Mesenchymal stem cell (in vitro differentiated cells and primary cell): ENCODE measurements at regions not wholly inside any gene's neighbourhood (a gene's known extent, or its start where the extent isn't known, plus 50 kb on each side); places are given as distances from the start of the nearest gene placed in this dataset.

Source experiments
- DNase-seq: peaks from one replicate; pipeline ENCODE4 v3.0.0-alpha.2; 2013
- H2AFZ ChIP-seq: one replicate; pipeline ENCODE4 v1.6.1; 2013; ENCODE audit warnings: low read depth, mild to moderate bottlenecking, control low read depth, inconsistent platforms, low read length, moderate library complexity
- H2AK5ac ChIP-seq: 2 replicates; pipeline ENCODE4 v1.6.1; 2013; ENCODE audit warnings: low read length, moderate library complexity, mild to moderate bottlenecking, inconsistent platforms; ENCODE audit not compliant: severe bottlenecking
- H2BK120ac ChIP-seq: one replicate; pipeline ENCODE4 v1.6.1; 2013; ENCODE audit warnings: low read depth, mild to moderate bottlenecking, inconsistent platforms, low read length, moderate library complexity
- H2BK12ac ChIP-seq, 2 experiments: one replicate each; pipeline ENCODE4 v1.6.1; 2013; ENCODE audit warnings: inconsistent platforms in 2 of 2, low read length in 2 of 2, mild to moderate bottlenecking in 2 of 2, moderate library complexity in 2 of 2, control low read depth in 1 of 2
- H2BK15ac ChIP-seq: one replicate; pipeline ENCODE4 v1.6.1; 2013; ENCODE audit warnings: mild to moderate bottlenecking, low read depth, inconsistent platforms; ENCODE audit not compliant: poor library complexity, severe bottlenecking
- H2BK5ac ChIP-seq: 2 replicates; pipeline ENCODE4 v1.6.1; 2013; ENCODE audit warnings: low read depth, mild to moderate bottlenecking, low read length, control low read depth, inconsistent platforms; ENCODE audit not compliant: poor library complexity, severe bottlenecking
- H3K14ac ChIP-seq, 2 experiments: one replicate each; pipeline ENCODE4 v1.6.1; 2013; ENCODE audit warnings: inconsistent platforms in 2 of 2, low read length in 2 of 2, control low read depth in 1 of 2, mild to moderate bottlenecking in 1 of 2, moderate library complexity in 1 of 2
- H3K18ac ChIP-seq, 2 experiments: one replicate each; pipeline ENCODE4 v1.6.1; 2013; ENCODE audit warnings: inconsistent platforms in 2 of 2, low read length in 2 of 2, control low read depth in 1 of 2, low read depth in 1 of 2, mild to moderate bottlenecking in 1 of 2
- H3K23ac ChIP-seq, 2 experiments: one replicate each; pipeline ENCODE4 v1.6.1; 2013; ENCODE audit warnings: inconsistent platforms in 2 of 2, low read length in 2 of 2, mild to moderate bottlenecking in 2 of 2, moderate library complexity in 2 of 2, control low read depth in 1 of 2
- H3K27ac ChIP-seq: 2 replicates; pipeline ENCODE4 v1.5.1; 2013; ENCODE audit warnings: mild to moderate bottlenecking, moderate library complexity, low read length, control low read depth, inconsistent platforms; ENCODE audit not compliant: poor library complexity, severe bottlenecking
- H3K27me3 ChIP-seq, 2 experiments: 2 replicates each; pipeline versions ENCODE4 v1.6.1 to v1.7.0; 2013; ENCODE audit warnings: low read length in 2 of 2, mild to moderate bottlenecking in 2 of 2, moderate library complexity in 2 of 2, control low read depth in 1 of 2, inconsistent platforms in 1 of 2; ENCODE audit not compliant: control insufficient read depth in 1 of 2, insufficient read depth in 1 of 2
- H3K36me3 ChIP-seq, 2 experiments: 2 replicates each; pipeline versions ENCODE4 v1.6.1 to v1.7.0; 2013; ENCODE audit warnings: low read length in 2 of 2, control low read depth in 1 of 2, inconsistent platforms in 1 of 2, low read depth in 1 of 2, mild to moderate bottlenecking in 1 of 2; ENCODE audit not compliant: insufficient read depth in 2 of 2, control insufficient read depth in 1 of 2
- H3K4ac ChIP-seq, 2 experiments: one replicate each; pipeline ENCODE4 v1.6.1; 2013; ENCODE audit warnings: inconsistent platforms in 2 of 2, low read length in 2 of 2, mild to moderate bottlenecking in 2 of 2, moderate library complexity in 2 of 2, control low read depth in 1 of 2, low read depth in 1 of 2
- H3K4me1 ChIP-seq: 2 replicates; pipeline ENCODE4 v1.6.1; 2013; ENCODE audit warnings: low read depth, low read length, control low read depth; ENCODE audit not compliant: control insufficient read depth, insufficient read depth
- H3K4me2 ChIP-seq: 2 replicates; pipeline ENCODE4 v1.6.1; 2013; ENCODE audit warnings: low read length, mild to moderate bottlenecking, inconsistent platforms; ENCODE audit not compliant: poor library complexity, severe bottlenecking
- H3K4me3 ChIP-seq, 2 experiments: 2 replicates each; pipeline versions ENCODE4 v1.5.1 to v1.7.0; 2013; ENCODE audit warnings: low read length in 2 of 2, mild to moderate bottlenecking in 2 of 2, control low read depth in 1 of 2, low read depth in 1 of 2; ENCODE audit not compliant: insufficient read depth in 1 of 2
- H3K79me1 ChIP-seq: replicated peaks from 2 replicates; pipeline ENCODE4 v1.6.1; 2013; ENCODE audit warnings: mild to moderate bottlenecking, control low read depth, low read length, inconsistent platforms; ENCODE audit not compliant: poor library complexity, severe bottlenecking
- H3K9ac ChIP-seq: 2 replicates; pipeline ENCODE4 v1.7.0; 2013; ENCODE audit warnings: mild to moderate bottlenecking, low read length, moderate library complexity
- H3K9me3 ChIP-seq: 2 replicates; pipeline ENCODE4 v1.7.0; 2013; ENCODE audit warnings: mild to moderate bottlenecking, low read length; ENCODE audit not compliant: control insufficient read depth
- H4K8ac ChIP-seq: one replicate; pipeline ENCODE4 v1.6.1; 2013; ENCODE audit warnings: inconsistent platforms, mild to moderate bottlenecking, low read length, moderate library complexity
- H4K91ac ChIP-seq: one replicate; pipeline ENCODE4 v1.6.1; 2013; ENCODE audit warnings: mild to moderate bottlenecking, low read length, inconsistent platforms
- WGBS: methylation state at CpG from one replicate; pipeline ENCODE4 v1.1.7; 2013; ENCODE audit warnings: mixed read lengths; 5-methylcytosine and 5-hydroxymethylcytosine counted together

- Histone ChIP-seq H3K14ac (peak overlapping the region in 1 of 2 experiments; percentile 58), H3K4ac (no peak overlapping the region), H2BK12ac (peak overlapping the region in 1 of 2 experiments; percentile 70), H4K8ac (no peak overlapping the region), H3K27me3 (no peaks in the 10 kb centered on the region), H2AFZ (peak overlapping the region; percentile 15), H2BK15ac (peak overlapping the region; percentile 29), H3K9ac (peak overlapping the region; percentile 35), H3K23ac (no peak overlapping the region), H3K36me3 (no peaks in the 10 kb centered on the region), H3K4me2 (no peak overlapping the region), H3K9me3 (no peaks in the 10 kb centered on the region), H2BK5ac (no peak overlapping the region), H3K27ac (no peak overlapping the region), H3K18ac (peak overlapping the region; percentile 11 to 34), H3K4me3 (no peak overlapping the region), H4K91ac (no peak overlapping the region), H2BK120ac (no peak overlapping the region), H3K4me1 (peaks cover 14% of the 10 kb centered on the region), H2AK5ac (peak overlapping the region; percentile 11), H3K79me1 (no peaks in the 10 kb centered on the region)
- 81% methylated on average over 3 of the region's 3 CpGs for WGBS
- peak; percentile 40 for DNase-seq
These were observed 87.4 kb upstream of the RBMS1 start for GRCh38 chr2:160581035-160581434.

GRCh38 chr2:160581448-160581847, 87.8 kb upstream of the RBMS1 start:
- peak overlapping the region in 1 of 2 experiments; percentile 67 for H3K4ac ChIP-seq
- peak overlapping the region; percentile 37 for H2BK15ac ChIP-seq
- H3K79me1 ChIP-seq = no peaks in the 10 kb centered on the region
- H2AFZ ChIP-seq = no peak overlapping the region
- no peak overlapping the region for H3K14ac ChIP-seq
- no peaks in the 10 kb centered on the region for H3K9me3 ChIP-seq
- H3K27ac ChIP-seq = no peak overlapping the region
- peaks cover 14% of the 10 kb centered on the region for H3K4me1 ChIP-seq
- peak overlapping the region; percentile 35 for H3K9ac ChIP-seq
- no peak overlapping the region for H3K4me3 ChIP-seq
- H2BK5ac ChIP-seq = no peak overlapping the region
- H2AK5ac ChIP-seq = peak overlapping the region; percentile 58
- H2BK12ac ChIP-seq = no peak overlapping the region
- H3K4me2 ChIP-seq = no peak overlapping the region
- WGBS = 59% methylated on average over 5 of the region's 5 CpGs
- no peak overlapping the region for H3K23ac ChIP-seq
- H4K91ac ChIP-seq = no peak overlapping the region
- no peak overlapping the region for H4K8ac ChIP-seq
- H3K36me3 ChIP-seq = no peaks in the 10 kb centered on the region
- no peak overlapping the region for H2BK120ac ChIP-seq
- H3K18ac ChIP-seq = peak overlapping the region in 1 of 2 experiments; percentile 47
- H3K27me3 ChIP-seq = no peaks in the 10 kb centered on the region
- no peak for DNase-seq

GRCh38 chr2:160582081-160582480, 88.5 kb upstream of the RBMS1 start:
- Histone ChIP-seq H3K4me2 (no peak overlapping the region), H3K36me3 (no peaks in the 10 kb centered on the region), H3K4me3 (no peak overlapping the region), H3K4me1 (peaks cover 14% of the 10 kb centered on the region), H2AFZ (no peak overlapping the region), H3K4ac (no peak overlapping the region), H3K14ac (no peak overlapping the region), H4K8ac (no peak overlapping the region), H3K9me3 (no peaks in the 10 kb centered on the region), H4K91ac (no peak overlapping the region), H3K27ac (peak overlapping the region; percentile 84), H2BK12ac (no peak overlapping the region), H3K23ac (no peak overlapping the region), H2AK5ac (no peak overlapping the region), H2BK5ac (no peak overlapping the region), H2BK15ac (no peak overlapping the region), H3K79me1 (no peaks in the 10 kb centered on the region), H3K9ac (peak overlapping the region; percentile 12), H2BK120ac (no peak overlapping the region), H3K18ac (no peak overlapping the region), H3K27me3 (no peaks in the 10 kb centered on the region)
- WGBS = 100% methylated on average over 2 of the region's 2 CpGs
- DNase-seq = no peak

GRCh38 chr2:160582490-160583145, 89.0 kb upstream of the RBMS1 start:
- Histone ChIP-seq H4K8ac (no peak overlapping the region), H3K27me3 (no peaks in the 10 kb centered on the region), H2BK5ac (no peak overlapping the region), H3K4me3 (no peak overlapping the region), H3K9ac (peak overlapping the region; percentile 25), H3K9me3 (no peaks in the 10 kb centered on the region), H2AK5ac (no peak overlapping the region), H2AFZ (no peak overlapping the region), H3K23ac (no peak overlapping the region), H2BK15ac (no peak overlapping the region), H3K36me3 (no peaks in the 10 kb centered on the region), H3K4me2 (no peak overlapping the region), H3K4ac (no peak overlapping the region), H3K27ac (peak overlapping the region; percentile 84), H3K4me1 (peaks cover 14% of the 10 kb centered on the region), H4K91ac (no peak overlapping the region), H3K18ac (no peak overlapping the region), H3K79me1 (no peaks in the 10 kb centered on the region), H3K14ac (no peak overlapping the region), H2BK12ac (no peak overlapping the region), H2BK120ac (no peak overlapping the region)
- 80% methylated on average over 2 of the region's 3 CpGs for WGBS
- peak; percentile 53 for DNase-seq
